Spleen (tissue), 7 donors: ENCODE measurements at regions not wholly inside any gene's neighbourhood (a gene's known extent, or its start where the extent isn't known, plus 50 kb on each side); places are given as distances from the start of the nearest gene placed in this dataset.

Experiments
- CTCF ChIP-seq, 11 experiments: fragments of 200-600 bp in 7 of 11; fragments of 450-650 bp in 4 of 11; sonication (generic) in 4 of 11; IDR thresholded peaks in 8 of 11; conservative IDR thresholded peaks in 3 of 11; 1 replicate in 7 of 11; 2 replicates in 4 of 11; pipeline versions ENCODE4 v1.4.0 to v1.8.0; 2016 to 2021; ENCODE audit warnings: antibody characterized with exemption in 11 of 11, inconsistent platforms in 4 of 11, mild to moderate bottlenecking in 1 of 11
- POLR2A ChIP-seq, 3 donors: fragments of 450-650 bp; IDR thresholded peaks; one replicate each; pipeline ENCODE4 v1.5.1; 2017; ENCODE audit warnings: antibody characterized with exemption in 3 of 3, mild to moderate bottlenecking in 1 of 3
- donor health status: DM: no; HTN: no; CAD: no; lungs with moderate emphysema.
- donor health status: DM: no; HTN: no; CAD: no.
- donor health status: DM: no; HTN: no; CAD: no.

GRCh38 chr12:89263900-89264299, 88.4 kb downstream of the DUSP6 start:
- TF ChIP-seq CTCF (IDR thresholded peaks at IDR 0.05 in 8 of 11, conservative IDR thresholded peaks at IDR 0.05 in 3 of 11), result no peak
- no peak for TF ChIP-seq POLR2A (IDR thresholded peaks at IDR 0.05)
